Uterus (tissue), 2 donors: ENCODE measurements at regions not wholly inside any gene's neighbourhood (a gene's known extent, or its start where the extent isn't known, plus 50 kb on each side); places are given as distances from the start of the nearest gene placed in this dataset.

ENCODE experiments used
- POLR2A ChIP-seq, 2 donors: fragments of 450-650 bp; IDR thresholded peaks; one replicate each; pipeline ENCODE4 v1.6.1; 2016; ENCODE audit warnings: antibody characterized with exemption in 2 of 2, mild to moderate bottlenecking in 1 of 2, moderate library complexity in 1 of 2
- TF ChIP-seq, protein P1 (sequence below), 4 experiments: fragments of 200-600 bp in 2 of 4; fragments of 450-650 bp in 2 of 4; sonication (generic) in 2 of 4; IDR thresholded peaks; one replicate each; pipeline ENCODE4 v1.5.1; 2016 to 2019; ENCODE audit warnings: antibody characterized with exemption in 4 of 4, mild to moderate bottlenecking in 2 of 4, moderate library complexity in 1 of 4

- no peak for TF ChIP-seq POLR2A (IDR thresholded peaks at IDR 0.05)
- TF ChIP-seq, protein P1, sequence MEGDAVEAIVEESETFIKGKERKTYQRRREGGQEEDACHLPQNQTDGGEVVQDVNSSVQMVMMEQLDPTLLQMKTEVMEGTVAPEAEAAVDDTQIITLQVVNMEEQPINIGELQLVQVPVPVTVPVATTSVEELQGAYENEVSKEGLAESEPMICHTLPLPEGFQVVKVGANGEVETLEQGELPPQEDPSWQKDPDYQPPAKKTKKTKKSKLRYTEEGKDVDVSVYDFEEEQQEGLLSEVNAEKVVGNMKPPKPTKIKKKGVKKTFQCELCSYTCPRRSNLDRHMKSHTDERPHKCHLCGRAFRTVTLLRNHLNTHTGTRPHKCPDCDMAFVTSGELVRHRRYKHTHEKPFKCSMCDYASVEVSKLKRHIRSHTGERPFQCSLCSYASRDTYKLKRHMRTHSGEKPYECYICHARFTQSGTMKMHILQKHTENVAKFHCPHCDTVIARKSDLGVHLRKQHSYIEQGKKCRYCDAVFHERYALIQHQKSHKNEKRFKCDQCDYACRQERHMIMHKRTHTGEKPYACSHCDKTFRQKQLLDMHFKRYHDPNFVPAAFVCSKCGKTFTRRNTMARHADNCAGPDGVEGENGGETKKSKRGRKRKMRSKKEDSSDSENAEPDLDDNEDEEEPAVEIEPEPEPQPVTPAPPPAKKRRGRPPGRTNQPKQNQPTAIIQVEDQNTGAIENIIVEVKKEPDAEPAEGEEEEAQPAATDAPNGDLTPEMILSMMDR (IDR thresholded peaks at IDR 0.05): no peak
These were observed 153.4 kb downstream of the JRKL start for GRCh38 chr11:96543177-96543576.
